B cell (primary cell): ENCODE measurements at regions not wholly inside any gene's neighbourhood (a gene's known extent, or its start where the extent isn't known, plus 50 kb on each side); places are given as distances from the start of the nearest gene placed in this dataset.

ENCODE experiments used
- ATAC-seq: fragments of 200-7000 bp; cut with Tn5 transposase; one replicate; pipeline ENCODE4 v1.10.0; 2021; ENCODE audit warnings: low read depth, mild to moderate bottlenecking, moderate number of reproducible peaks, moderate library complexity
- CTCF ChIA-PET: fragments of 350-600 bp; sonication (Branson Sonifier 250); formaldehyde crosslinking; loops from one replicate; lab custom pipeline; 2021; ENCODE audit warnings: antibody characterized with exemption, inconsistent platforms; lab: Charles Lee
- POLR2A ChIA-PET: fragments of 350-600 bp; sonication (Branson Sonifier 250); formaldehyde crosslinking; loops from one replicate; lab custom pipeline; 2021; ENCODE audit warnings: antibody characterized with exemption; lab: Charles Lee
- DNase-seq: peaks from one replicate; pipeline ENCODE4 v3.0.0; 2013
- H2AFZ ChIP-seq: 2 replicates; pipeline ENCODE4 v1.6.1; 2012; ENCODE audit warnings: mild to moderate bottlenecking, low read depth, low read length; ENCODE audit not compliant: insufficient read depth, poor library complexity, severe bottlenecking
- H3K27ac ChIP-seq, 2 donors: 1 replicate in 1 of 2; 2 replicates in 1 of 2; pipeline ENCODE4 v1.5.1; 2012 to 2013; ENCODE audit warnings: low read length in 2 of 2, mild to moderate bottlenecking in 2 of 2, moderate library complexity in 1 of 2
- H3K27me3 ChIP-seq, 4 experiments: fragments of 200-600 bp in 1 of 4; sonication (generic) in 1 of 4; replicated peaks in 1 of 4; 1 replicate in 2 of 4; 2 replicates in 2 of 4; pipeline versions ENCODE4 v1.6.1 to v1.7.0; 2013 to 2016; ENCODE audit warnings: low read length in 3 of 4, mild to moderate bottlenecking in 2 of 4, mixed read lengths in 1 of 4, moderate library complexity in 1 of 4; ENCODE audit not compliant: insufficient read depth in 4 of 4, control insufficient read depth in 3 of 4; ENCODE audit errors: control extremely low read depth in 1 of 4
- H3K36me3 ChIP-seq, 2 experiments: replicated peaks in 1 of 2; 1 replicate in 1 of 2; 2 replicates in 1 of 2; pipeline versions ENCODE4 v1.6.1 to v1.7.1; 2013; ENCODE audit warnings: low read length in 1 of 2; ENCODE audit not compliant: insufficient read depth in 2 of 2, control insufficient read depth in 1 of 2; ENCODE audit errors: control extremely low read depth in 1 of 2, extremely low read depth in 1 of 2
- H3K4me1 ChIP-seq, 2 donors: fragments of 200-600 bp in 1 of 2; sonication (generic) in 1 of 2; 1 replicate in 1 of 2; 2 replicates in 1 of 2; pipeline versions ENCODE4 v1.5.1 to v1.6.1; 2013 to 2017; ENCODE audit warnings: low read length in 2 of 2; ENCODE audit not compliant: control insufficient read depth in 2 of 2, insufficient read depth in 2 of 2
- H3K4me2 ChIP-seq: replicated peaks from 2 replicates; pipeline ENCODE3; 2012; ENCODE audit warnings: mild to moderate bottlenecking, low read depth, low read length; ENCODE audit not compliant: poor library complexity, severe bottlenecking
- H3K4me3 ChIP-seq, 5 experiments: fragments of 200-600 bp in 1 of 5; sonication (generic) in 1 of 5; 1 replicate in 3 of 5; 2 replicates in 2 of 5; pipeline versions ENCODE4 v1.5.1 to v1.7.0; 2011 to 2016; ENCODE audit warnings: low read length in 4 of 5, mild to moderate bottlenecking in 4 of 5, low read depth in 2 of 5, control low read depth in 1 of 5, moderate library complexity in 1 of 5; ENCODE audit not compliant: insufficient read depth in 1 of 5; ENCODE audit errors: control extremely low read depth in 1 of 5, extremely low read depth in 1 of 5
- H3K79me2 ChIP-seq: fragments of 200-600 bp; sonication (generic); one replicate; pipeline ENCODE4 v1.6.0; 2016; ENCODE audit warnings: low read length; ENCODE audit not compliant: control insufficient read depth, insufficient read depth
- H3K9ac ChIP-seq: fragments of 200-600 bp; sonication (generic); 2 replicates; pipeline ENCODE4 v1.6.1; 2017; ENCODE audit warnings: mild to moderate bottlenecking, low read length, moderate library complexity
- H3K9me3 ChIP-seq, 3 donors: one replicate each; pipeline versions ENCODE4 v1.6.1 to v1.7.1; 2013; ENCODE audit warnings: low read length in 2 of 3; ENCODE audit not compliant: control insufficient read depth in 2 of 3, insufficient read depth in 1 of 3; ENCODE audit errors: control extremely low read depth in 1 of 3
- H4K20me1 ChIP-seq: 2 replicates; pipeline ENCODE4 v1.6.0; 2012; ENCODE audit warnings: mild to moderate bottlenecking, low read length; ENCODE audit not compliant: insufficient read depth, control insufficient read depth, poor library complexity, severe bottlenecking
- H3K27ac Mint-ChIP-seq: one replicate; pipeline ENCODE4 v1.8.0; 2021; ENCODE audit warnings: mixed read lengths
- H3K27me3 Mint-ChIP-seq: one replicate; pipeline ENCODE4 v1.8.0; 2021; ENCODE audit warnings: mixed read lengths
- H3K4me1 Mint-ChIP-seq: one replicate; pipeline ENCODE4 v1.8.0; 2021; ENCODE audit warnings: mixed read lengths
- H3K4me3 Mint-ChIP-seq: one replicate; pipeline ENCODE4 v1.8.0; 2021; ENCODE audit warnings: mixed read lengths
- H3K9me3 Mint-ChIP-seq: one replicate; pipeline ENCODE4 v1.8.0; 2022; ENCODE audit warnings: mixed read lengths; ENCODE audit not compliant: insufficient read depth
- EZH2 ChIP-seq: IDR thresholded peaks from 2 replicates; pipeline ENCODE4 v1.6.1; 2012; ENCODE audit warnings: borderline replicate concordance, low read depth, mild to moderate bottlenecking, moderate library complexity, low read length; ENCODE audit not compliant: insufficient read depth, poor library complexity, severe bottlenecking
- WGBS: methylation state at CpG from one replicate; pipeline ENCODE4 v1.1.5; 2013; ENCODE audit warnings: missing lambda C conversion rate; ENCODE audit not compliant: insufficient coverage; 5-methylcytosine and 5-hydroxymethylcytosine counted together
- intact Hi-C: fragments of 100-400 bp; cut with micrococcal nuclease; formaldehyde crosslinking; loops from one replicate; pipeline ENCODE4 v1.10.0; 2022
- TF ChIP-seq, protein P1 (sequence below): fragments of 200-600 bp; IDR thresholded peaks from one replicate; pipeline ENCODE4 v1.8.0; 2022; ENCODE audit warnings: antibody characterized with exemption, mild to moderate bottlenecking

GRCh38 chr1:99571092-99571734 lies 74.7 kb upstream of the PALMD start:
- Histone ChIP-seq H4K20me1 (no peaks in the 10 kb centered on the region), H3K9me3 (no peaks in the 10 kb centered on the region), H3K27me3 (no peaks in the 10 kb centered on the region), H3K4me3 (no peak overlapping the region), H3K4me2 (no peak overlapping the region), H3K4me1 (no peaks in the 10 kb centered on the region), H3K9ac (no peak overlapping the region), H3K27ac (no peak overlapping the region), H2AFZ (no peak overlapping the region), H3K79me2 (no peaks in the 10 kb centered on the region), H3K36me3 (no peaks in the 10 kb centered on the region)
- no peak overlapping the region for H3K4me3 Mint-ChIP-seq
- TF ChIP-seq, protein P1, sequence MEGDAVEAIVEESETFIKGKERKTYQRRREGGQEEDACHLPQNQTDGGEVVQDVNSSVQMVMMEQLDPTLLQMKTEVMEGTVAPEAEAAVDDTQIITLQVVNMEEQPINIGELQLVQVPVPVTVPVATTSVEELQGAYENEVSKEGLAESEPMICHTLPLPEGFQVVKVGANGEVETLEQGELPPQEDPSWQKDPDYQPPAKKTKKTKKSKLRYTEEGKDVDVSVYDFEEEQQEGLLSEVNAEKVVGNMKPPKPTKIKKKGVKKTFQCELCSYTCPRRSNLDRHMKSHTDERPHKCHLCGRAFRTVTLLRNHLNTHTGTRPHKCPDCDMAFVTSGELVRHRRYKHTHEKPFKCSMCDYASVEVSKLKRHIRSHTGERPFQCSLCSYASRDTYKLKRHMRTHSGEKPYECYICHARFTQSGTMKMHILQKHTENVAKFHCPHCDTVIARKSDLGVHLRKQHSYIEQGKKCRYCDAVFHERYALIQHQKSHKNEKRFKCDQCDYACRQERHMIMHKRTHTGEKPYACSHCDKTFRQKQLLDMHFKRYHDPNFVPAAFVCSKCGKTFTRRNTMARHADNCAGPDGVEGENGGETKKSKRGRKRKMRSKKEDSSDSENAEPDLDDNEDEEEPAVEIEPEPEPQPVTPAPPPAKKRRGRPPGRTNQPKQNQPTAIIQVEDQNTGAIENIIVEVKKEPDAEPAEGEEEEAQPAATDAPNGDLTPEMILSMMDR: no peak
- TF ChIP-seq EZH2: no peak
- ChIA-PET POLR2A (no interaction called here), CTCF (no interaction called here)
- H3K9me3 Mint-ChIP-seq: no peaks in the 10 kb centered on the region
- H3K27me3 Mint-ChIP-seq: no peaks in the 10 kb centered on the region
- intact Hi-C loops: no loop called here
- no peaks in the 10 kb centered on the region for H3K4me1 Mint-ChIP-seq
- H3K27ac Mint-ChIP-seq: no peak overlapping the region
- DNase-seq (no peak), ATAC-seq (no peak)
- WGBS: 67% methylated on average over 2 of the region's 6 CpGs

DNA sequence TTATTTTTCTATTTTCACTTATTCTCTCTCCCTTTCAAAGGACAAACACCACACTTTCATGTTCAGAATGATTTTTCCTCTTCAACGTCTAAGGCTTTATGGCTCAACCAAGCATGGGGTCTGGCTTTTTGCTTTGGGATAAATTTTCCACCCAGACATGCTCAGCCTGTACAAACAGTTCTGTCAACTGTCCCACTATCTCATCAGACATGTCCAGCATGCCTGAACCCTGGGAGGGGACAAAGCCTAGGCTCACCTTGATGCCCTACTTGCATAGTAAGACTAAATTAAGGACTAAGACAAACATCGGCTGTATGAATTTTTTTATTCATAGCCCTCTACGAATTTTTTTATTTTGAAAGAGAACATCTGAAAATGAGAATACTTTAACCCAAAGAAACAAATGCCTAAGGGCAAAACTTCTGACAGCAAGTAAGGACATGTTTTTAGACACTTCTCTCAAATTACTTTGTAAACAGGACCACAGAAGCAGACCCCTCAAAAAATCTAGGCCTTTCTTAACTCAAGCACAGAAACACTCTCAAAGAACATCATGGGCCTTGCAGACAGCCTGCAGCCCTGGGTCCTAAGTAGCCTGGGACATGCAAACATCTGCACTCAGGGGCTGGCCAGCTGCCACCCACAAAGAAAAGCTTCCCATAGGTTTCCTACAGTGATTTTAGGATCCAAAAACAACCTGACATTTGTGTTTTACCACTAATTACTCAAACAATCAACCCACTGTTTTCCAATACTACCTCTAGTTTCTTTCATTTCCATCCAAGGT lies 72.3 kb upstream of the PALMD start:
- H3K9me3 Mint-ChIP-seq: no peaks in the 10 kb centered on the region
- no peaks in the 10 kb centered on the region for H3K4me1 Mint-ChIP-seq
- Histone ChIP-seq H3K27me3 (no peaks in the 10 kb centered on the region), H3K79me2 (no peaks in the 10 kb centered on the region), H4K20me1 (no peaks in the 10 kb centered on the region), H3K4me1 (no peaks in the 10 kb centered on the region), H3K4me2 (no peak overlapping the region), H3K4me3 (no peak overlapping the region), H2AFZ (no peak overlapping the region), H3K36me3 (no peaks in the 10 kb centered on the region), H3K27ac (no peak overlapping the region), H3K9ac (no peak overlapping the region), H3K9me3 (no peaks in the 10 kb centered on the region)
- ChIA-PET POLR2A (no interaction called here), CTCF (no interaction called here)
- TF ChIP-seq, protein P1: no peak
- TF ChIP-seq EZH2: no peak
- DNase-seq (no peak), ATAC-seq (no peak)
- 78% methylated on average over 1 of the region's 3 CpGs for WGBS
- H3K27me3 Mint-ChIP-seq: no peaks in the 10 kb centered on the region
- intact Hi-C loops: no loop called here
- no peak overlapping the region for H3K4me3 Mint-ChIP-seq
- no peak overlapping the region for H3K27ac Mint-ChIP-seq
